ENCODE measurements at regions not wholly inside any gene's neighbourhood (a gene's known extent, or its start where the extent isn't known, plus 50 kb on each side); places are given as distances from the start of the nearest gene placed in this dataset.

DNA sequence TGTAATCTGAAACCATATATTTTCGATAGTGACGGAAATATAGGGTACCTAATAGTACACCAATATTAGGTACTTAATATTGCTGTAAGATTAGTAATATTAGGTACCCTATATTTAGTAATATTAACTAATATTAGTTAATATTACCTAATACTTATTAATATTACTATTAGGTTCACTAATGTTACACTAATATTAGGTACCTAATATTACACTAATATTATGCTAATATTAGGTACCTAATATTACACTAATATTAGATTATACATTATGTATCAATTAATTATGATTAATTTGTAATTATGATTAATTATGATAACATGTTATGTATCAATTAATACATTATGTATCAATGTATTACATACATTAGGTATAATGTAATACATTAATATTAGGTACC lies 518.2 kb upstream of the LRATD1 start:
- TF ChIP-seq NFYB (CRISPR knock-in tag; conservative IDR thresholded peaks at IDR 0.05; ENCODE audit: low read depth) (no peak), ESRRA (CRISPR knock-in tag; IDR thresholded peaks at IDR 0.05; ENCODE audit: borderline replicate concordance) (no peak), CREB1 (CRISPR knock-in tag; IDR thresholded peaks at IDR 0.05) (no peak), MXD4 (CRISPR knock-in tag; IDR thresholded peaks at IDR 0.05; ENCODE audit: borderline replicate concordance) (no peak), MYBL2 (CRISPR knock-in tag; IDR thresholded peaks at IDR 0.05) (no peak), SMAD3 (CRISPR knock-in tag; IDR thresholded peaks at IDR 0.05; ENCODE audit: borderline replicate concordance) (no peak), NR2C2 (CRISPR knock-in tag; IDR thresholded peaks at IDR 0.05) (no peak), SMAD4 (CRISPR knock-in tag; IDR thresholded peaks at IDR 0.05) (no peak)
- TF ChIP-seq, protein P1, sequence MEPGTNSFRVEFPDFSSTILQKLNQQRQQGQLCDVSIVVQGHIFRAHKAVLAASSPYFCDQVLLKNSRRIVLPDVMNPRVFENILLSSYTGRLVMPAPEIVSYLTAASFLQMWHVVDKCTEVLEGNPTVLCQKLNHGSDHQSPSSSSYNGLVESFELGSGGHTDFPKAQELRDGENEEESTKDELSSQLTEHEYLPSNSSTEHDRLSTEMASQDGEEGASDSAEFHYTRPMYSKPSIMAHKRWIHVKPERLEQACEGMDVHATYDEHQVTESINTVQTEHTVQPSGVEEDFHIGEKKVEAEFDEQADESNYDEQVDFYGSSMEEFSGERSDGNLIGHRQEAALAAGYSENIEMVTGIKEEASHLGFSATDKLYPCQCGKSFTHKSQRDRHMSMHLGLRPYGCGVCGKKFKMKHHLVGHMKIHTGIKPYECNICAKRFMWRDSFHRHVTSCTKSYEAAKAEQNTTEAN (CRISPR knock-in tag; IDR thresholded peaks at IDR 0.05): no peak
- H3K4me3 Mint-ChIP-seq: no peak overlapping the region
- CTCF ChIA-PET: no interaction called here

DNA sequence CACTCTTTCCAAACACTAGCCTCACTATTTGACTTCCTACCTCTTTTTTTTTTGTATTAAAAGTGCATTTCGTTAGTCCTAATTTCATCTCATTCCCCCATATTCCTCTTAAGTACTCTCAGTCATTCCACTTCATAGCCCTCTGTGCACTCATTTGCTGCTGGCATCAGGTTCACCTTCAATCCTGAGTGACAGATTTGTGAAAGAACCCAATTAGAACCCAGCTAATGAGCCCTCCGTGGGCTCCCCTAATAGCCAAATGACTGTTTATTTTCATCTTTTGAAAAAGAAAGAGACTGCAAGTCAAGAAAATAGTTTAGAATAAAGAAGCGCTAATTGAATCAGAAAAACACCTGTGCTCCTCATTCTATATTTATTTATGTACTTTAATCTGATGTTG lies 512.1 kb upstream of the LRATD1 start:
- ATAC-seq: no peak
- POLR2A ChIA-PET: no interaction called here
- no peak overlapping the region for H3K4me3 Mint-ChIP-seq
- no peaks in the 10 kb centered on the region for H3K36me3 Mint-ChIP-seq
- DNase-seq (ENCODE audit: low spot score): no peak
- TF ChIP-seq, protein P2, sequence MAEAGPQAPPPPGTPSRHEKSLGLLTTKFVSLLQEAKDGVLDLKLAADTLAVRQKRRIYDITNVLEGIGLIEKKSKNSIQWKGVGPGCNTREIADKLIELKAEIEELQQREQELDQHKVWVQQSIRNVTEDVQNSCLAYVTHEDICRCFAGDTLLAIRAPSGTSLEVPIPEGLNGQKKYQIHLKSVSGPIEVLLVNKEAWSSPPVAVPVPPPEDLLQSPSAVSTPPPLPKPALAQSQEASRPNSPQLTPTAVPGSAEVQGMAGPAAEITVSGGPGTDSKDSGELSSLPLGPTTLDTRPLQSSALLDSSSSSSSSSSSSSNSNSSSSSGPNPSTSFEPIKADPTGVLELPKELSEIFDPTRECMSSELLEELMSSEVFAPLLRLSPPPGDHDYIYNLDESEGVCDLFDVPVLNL (CRISPR knock-in tag; IDR thresholded peaks at IDR 0.05; ENCODE audit: borderline replicate concordance, low read depth): no peak
- TF ChIP-seq FOXJ3 (CRISPR knock-in tag; IDR thresholded peaks at IDR 0.05; ENCODE audit: borderline replicate concordance) (no peak), MXD4 (CRISPR knock-in tag; IDR thresholded peaks at IDR 0.05; ENCODE audit: borderline replicate concordance) (no peak), ZNF317 (CRISPR knock-in tag; IDR thresholded peaks at IDR 0.05; ENCODE audit: borderline replicate concordance, low read depth) (no peak), ZNF138 (CRISPR knock-in tag; conservative IDR thresholded peaks at IDR 0.05) (no peak), HMGA2 (CRISPR knock-in tag; IDR thresholded peaks at IDR 0.05) (no peak), SMAD3 (CRISPR knock-in tag; IDR thresholded peaks at IDR 0.05; ENCODE audit: borderline replicate concordance) (no peak), PRRX2 (CRISPR knock-in tag; IDR thresholded peaks at IDR 0.05) (no peak), JUN (CRISPR knock-in tag; IDR thresholded peaks at IDR 0.05) (no peak), ZNF121 (CRISPR knock-in tag; IDR thresholded peaks at IDR 0.05) (no peak)
- TF ChIP-seq, protein P3, sequence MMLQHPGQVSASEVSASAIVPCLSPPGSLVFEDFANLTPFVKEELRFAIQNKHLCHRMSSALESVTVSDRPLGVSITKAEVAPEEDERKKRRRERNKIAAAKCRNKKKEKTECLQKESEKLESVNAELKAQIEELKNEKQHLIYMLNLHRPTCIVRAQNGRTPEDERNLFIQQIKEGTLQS (CRISPR knock-in tag; conservative IDR thresholded peaks at IDR 0.05): no peak
- TF ChIP-seq, protein P4, sequence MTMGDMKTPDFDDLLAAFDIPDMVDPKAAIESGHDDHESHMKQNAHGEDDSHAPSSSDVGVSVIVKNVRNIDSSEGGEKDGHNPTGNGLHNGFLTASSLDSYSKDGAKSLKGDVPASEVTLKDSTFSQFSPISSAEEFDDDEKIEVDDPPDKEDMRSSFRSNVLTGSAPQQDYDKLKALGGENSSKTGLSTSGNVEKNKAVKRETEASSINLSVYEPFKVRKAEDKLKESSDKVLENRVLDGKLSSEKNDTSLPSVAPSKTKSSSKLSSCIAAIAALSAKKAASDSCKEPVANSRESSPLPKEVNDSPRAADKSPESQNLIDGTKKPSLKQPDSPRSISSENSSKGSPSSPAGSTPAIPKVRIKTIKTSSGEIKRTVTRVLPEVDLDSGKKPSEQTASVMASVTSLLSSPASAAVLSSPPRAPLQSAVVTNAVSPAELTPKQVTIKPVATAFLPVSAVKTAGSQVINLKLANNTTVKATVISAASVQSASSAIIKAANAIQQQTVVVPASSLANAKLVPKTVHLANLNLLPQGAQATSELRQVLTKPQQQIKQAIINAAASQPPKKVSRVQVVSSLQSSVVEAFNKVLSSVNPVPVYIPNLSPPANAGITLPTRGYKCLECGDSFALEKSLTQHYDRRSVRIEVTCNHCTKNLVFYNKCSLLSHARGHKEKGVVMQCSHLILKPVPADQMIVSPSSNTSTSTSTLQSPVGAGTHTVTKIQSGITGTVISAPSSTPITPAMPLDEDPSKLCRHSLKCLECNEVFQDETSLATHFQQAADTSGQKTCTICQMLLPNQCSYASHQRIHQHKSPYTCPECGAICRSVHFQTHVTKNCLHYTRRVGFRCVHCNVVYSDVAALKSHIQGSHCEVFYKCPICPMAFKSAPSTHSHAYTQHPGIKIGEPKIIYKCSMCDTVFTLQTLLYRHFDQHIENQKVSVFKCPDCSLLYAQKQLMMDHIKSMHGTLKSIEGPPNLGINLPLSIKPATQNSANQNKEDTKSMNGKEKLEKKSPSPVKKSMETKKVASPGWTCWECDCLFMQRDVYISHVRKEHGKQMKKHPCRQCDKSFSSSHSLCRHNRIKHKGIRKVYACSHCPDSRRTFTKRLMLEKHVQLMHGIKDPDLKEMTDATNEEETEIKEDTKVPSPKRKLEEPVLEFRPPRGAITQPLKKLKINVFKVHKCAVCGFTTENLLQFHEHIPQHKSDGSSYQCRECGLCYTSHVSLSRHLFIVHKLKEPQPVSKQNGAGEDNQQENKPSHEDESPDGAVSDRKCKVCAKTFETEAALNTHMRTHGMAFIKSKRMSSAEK (CRISPR knock-in tag; IDR thresholded peaks at IDR 0.05; ENCODE audit: borderline replicate concordance): no peak
- TF ChIP-seq, protein P5, sequence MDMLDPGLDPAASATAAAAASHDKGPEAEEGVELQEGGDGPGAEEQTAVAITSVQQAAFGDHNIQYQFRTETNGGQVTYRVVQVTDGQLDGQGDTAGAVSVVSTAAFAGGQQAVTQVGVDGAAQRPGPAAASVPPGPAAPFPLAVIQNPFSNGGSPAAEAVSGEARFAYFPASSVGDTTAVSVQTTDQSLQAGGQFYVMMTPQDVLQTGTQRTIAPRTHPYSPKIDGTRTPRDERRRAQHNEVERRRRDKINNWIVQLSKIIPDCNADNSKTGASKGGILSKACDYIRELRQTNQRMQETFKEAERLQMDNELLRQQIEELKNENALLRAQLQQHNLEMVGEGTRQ (CRISPR knock-in tag; IDR thresholded peaks at IDR 0.05): no peak
- no peak overlapping the region for H3K27ac Mint-ChIP-seq
- H3K9me3 Mint-ChIP-seq: no peaks in the 10 kb centered on the region
- no peaks in the 10 kb centered on the region for H3K27me3 Mint-ChIP-seq (ENCODE audit: low read depth)
- CTCF ChIA-PET: no interaction called here
- H3K4me1 Mint-ChIP-seq: no peaks in the 10 kb centered on the region

More for the DNA sequence above, 518.2 kb upstream of the LRATD1 start:
- ATAC-seq (no peak), DNase-seq (ENCODE audit: low spot score) (no peak)
- Mint-ChIP-seq H3K9me3 (no peaks in the 10 kb centered on the region), H3K27me3 (ENCODE audit: low read depth) (no peaks in the 10 kb centered on the region), H3K36me3 (no peaks in the 10 kb centered on the region), H3K4me1 (no peaks in the 10 kb centered on the region), H3K27ac (no peak overlapping the region)
- POLR2A ChIA-PET: no interaction called here

Measured in WTC11 (cell line).